HEK293 (cell line): ENCODE measurements at regions not wholly inside any gene's neighbourhood (a gene's known extent, or its start where the extent isn't known, plus 50 kb on each side); places are given as distances from the start of the nearest gene placed in this dataset.

Experiments used
- CTCF ChIP-seq: fragments of 450-650 bp; formaldehyde crosslinking; IDR thresholded peaks from 2 replicates; pipeline ENCODE4 v1.5.1; 2016; ENCODE audit warnings: missing biosample characterization, missing genetic modification characterization
- GFI1B ChIP-seq: fragments of 450-650 bp; formaldehyde crosslinking; IDR thresholded peaks from 2 replicates; pipeline ENCODE4 v1.5.1; 2016; ENCODE audit warnings: missing biosample characterization, missing genetic modification characterization
- KLF16 ChIP-seq: fragments of 450-650 bp; formaldehyde crosslinking; IDR thresholded peaks from 2 replicates; pipeline ENCODE4 v1.5.1; 2017; ENCODE audit warnings: missing biosample characterization, missing genetic modification characterization
- KLF9 ChIP-seq: fragments of 450-650 bp; formaldehyde crosslinking; IDR thresholded peaks from 2 replicates; pipeline ENCODE4 v1.5.1; 2016; ENCODE audit warnings: missing biosample characterization, missing genetic modification characterization, low read depth
- PRDM10 ChIP-seq: fragments of 450-650 bp; formaldehyde crosslinking; IDR thresholded peaks from 2 replicates; pipeline ENCODE4 v1.5.1; 2016; ENCODE audit warnings: missing biosample characterization, missing genetic modification characterization
- WT1 ChIP-seq: fragments of 450-650 bp; formaldehyde crosslinking; IDR thresholded peaks from 2 replicates; pipeline ENCODE4 v1.5.1; 2016; ENCODE audit warnings: missing biosample characterization, missing genetic modification characterization
- YY1 ChIP-seq: fragments of 450-650 bp; formaldehyde crosslinking; IDR thresholded peaks from 2 replicates; pipeline ENCODE4 v1.5.1; 2018; ENCODE audit warnings: missing biosample characterization, missing genetic modification characterization
- ZBTB8A ChIP-seq: fragments of 450-650 bp; formaldehyde crosslinking; IDR thresholded peaks from 2 replicates; pipeline ENCODE4 v1.5.1; 2016; ENCODE audit warnings: missing biosample characterization, missing genetic modification characterization
- ZNF121 ChIP-seq: fragments of 450-650 bp; formaldehyde crosslinking; IDR thresholded peaks from 2 replicates; pipeline ENCODE4 v1.5.1; 2016; ENCODE audit warnings: missing biosample characterization, missing genetic modification characterization
- ZNF266 ChIP-seq: fragments of 450-650 bp; formaldehyde crosslinking; IDR thresholded peaks from 2 replicates; pipeline ENCODE4 v1.5.1; 2016; ENCODE audit warnings: missing biosample characterization, missing genetic modification characterization, low read depth
- ZNF423 ChIP-seq: fragments of 450-650 bp; formaldehyde crosslinking; IDR thresholded peaks from 2 replicates; pipeline ENCODE4 v1.5.1; 2016; ENCODE audit warnings: missing biosample characterization, missing genetic modification characterization
- ZNF530 ChIP-seq: fragments of 450-650 bp; formaldehyde crosslinking; IDR thresholded peaks from 2 replicates; pipeline ENCODE4 v1.5.1; 2016; ENCODE audit warnings: low read depth, missing biosample characterization, missing genetic modification characterization
- ZNF701 ChIP-seq: fragments of 450-650 bp; formaldehyde crosslinking; IDR thresholded peaks from 2 replicates; pipeline ENCODE4 v1.5.1; 2016; ENCODE audit warnings: missing biosample characterization, missing genetic modification characterization
- ZNF791 ChIP-seq: fragments of 450-650 bp; formaldehyde crosslinking; IDR thresholded peaks from 2 replicates; pipeline ENCODE4 v1.5.1; 2016; ENCODE audit warnings: missing biosample characterization, missing genetic modification characterization

- no peak for TF ChIP-seq CTCF (tag by site-specific recombination)
- no peak for TF ChIP-seq WT1 (tag by site-specific recombination)
- TF ChIP-seq ZNF121, result no peak
- TF ChIP-seq PRDM10 (tag by site-specific recombination), result no peak
- no peak for TF ChIP-seq GFI1B (tag by site-specific recombination)
- no peak for TF ChIP-seq ZNF701 (tag by site-specific recombination)
- no peak for TF ChIP-seq ZNF791 (tag by site-specific recombination)
- no peak for TF ChIP-seq KLF9
- no peak for TF ChIP-seq ZNF266
- no peak for TF ChIP-seq KLF16 (tag by site-specific recombination)
- TF ChIP-seq ZNF423 (tag by site-specific recombination), result no peak
- TF ChIP-seq ZNF530, result no peak
- no peak for TF ChIP-seq YY1 (tag by site-specific recombination)
- no peak for TF ChIP-seq ZBTB8A (tag by site-specific recombination)
Measured at GRCh38 chr4:38455092-38455862, 208.7 kb upstream of the KLF3 start.
